IMR-90 (cell line): ENCODE measurements at regions not wholly inside any gene's neighbourhood (a gene's known extent, or its start where the extent isn't known, plus 50 kb on each side); places are given as distances from the start of the nearest gene placed in this dataset.

Experiments used
- ATAC-seq: fragments of 200-7000 bp; cut with Tn5 transposase; 2 replicates; pipeline ENCODE4 v1.9.1; 2020; ENCODE audit warnings: low read depth, mild to moderate bottlenecking, moderate library complexity
- BruUV-seq: library from RNA; stranded (reverse); fragments of 400-500 nt; replicated peaks from 2 replicates; lab custom pipeline; 2021; lab: Mats Ljungman, UMichigan
- CTCF ChIA-PET: fragments of 300-600 bp; formaldehyde crosslinking; extraction: SDS; loops from one replicate; lab custom pipeline; 2021; ENCODE audit warnings: antibody characterized with exemption; lab: Yijun Ruan, JAX
- POLR2A ChIA-PET: fragments of 300-600 bp; sonication (Branson Sonifier 250); formaldehyde crosslinking; loops from one replicate; lab custom pipeline; 2022; ENCODE audit warnings: antibody characterized with exemption; ENCODE audit not compliant: unreplicated experiment; lab: Charles Lee
- DNase-seq: peaks from one replicate; pipeline ENCODE4 v3.0.0; 2013
- H2AFZ ChIP-seq: replicated peaks from 2 replicates; pipeline ENCODE3; 2013; ENCODE audit warnings: low read length, mild to moderate bottlenecking; ENCODE audit not compliant: poor library complexity
- H2AK5ac ChIP-seq: 2 replicates; pipeline ENCODE4 v1.6.1; 2013; ENCODE audit warnings: low read depth, low read length, inconsistent platforms
- H2AK9ac ChIP-seq: replicated peaks from 2 replicates; pipeline ENCODE3; 2013; ENCODE audit warnings: mild to moderate bottlenecking, low read depth, low read length, moderate library complexity; ENCODE audit not compliant: poor library complexity
- H2BK120ac ChIP-seq: 2 replicates; pipeline ENCODE4 v1.6.1; 2013; ENCODE audit warnings: low read depth, low read length, inconsistent platforms
- H2BK15ac ChIP-seq: 3 replicates; pipeline ENCODE4 v1.6.1; 2013; ENCODE audit warnings: low read depth, low read length, inconsistent platforms
- H2BK20ac ChIP-seq: 2 replicates; pipeline ENCODE4 v1.6.1; 2013; ENCODE audit warnings: low read depth, mild to moderate bottlenecking, inconsistent platforms, low read length, moderate library complexity
- H2BK5ac ChIP-seq: 2 replicates; pipeline ENCODE4 v1.6.1; 2013; ENCODE audit warnings: mild to moderate bottlenecking, low read depth, low read length, inconsistent platforms; ENCODE audit not compliant: poor library complexity, severe bottlenecking
- H3K14ac ChIP-seq: replicated peaks from 2 replicates; pipeline ENCODE4 v1.6.1; 2013; ENCODE audit warnings: low read depth, low read length, inconsistent platforms
- H3K18ac ChIP-seq: 2 replicates; pipeline ENCODE4 v1.6.1; 2013; ENCODE audit warnings: low read depth, low read length, control low read depth
- H3K23ac ChIP-seq: 2 replicates; pipeline ENCODE4 v1.6.1; 2013; ENCODE audit warnings: low read depth, low read length, inconsistent platforms
- H3K27ac ChIP-seq: 2 replicates; pipeline ENCODE4 v1.5.1; 2013; ENCODE audit warnings: mild to moderate bottlenecking, control low read depth, low read length; ENCODE audit not compliant: insufficient read depth
- H3K27me3 ChIP-seq: 2 replicates; pipeline ENCODE4 v1.6.1; 2013; ENCODE audit warnings: low read length; ENCODE audit not compliant: control insufficient read depth, insufficient read depth
- H3K36me3 ChIP-seq: 2 replicates; pipeline ENCODE4 v1.6.1; 2013; ENCODE audit warnings: low read length, mixed read lengths; ENCODE audit not compliant: control insufficient read depth, insufficient read depth
- H3K4ac ChIP-seq: 2 replicates; pipeline ENCODE4 v1.6.1; 2013; ENCODE audit warnings: low read depth, low read length, inconsistent platforms
- H3K4me1 ChIP-seq: 2 replicates; pipeline ENCODE4 v1.6.1; 2013; ENCODE audit warnings: low read length, mixed read lengths; ENCODE audit not compliant: control insufficient read depth, insufficient read depth
- H3K4me2 ChIP-seq: 2 replicates; pipeline ENCODE4 v1.6.1; 2013; ENCODE audit warnings: low read depth, mild to moderate bottlenecking, control low read depth, low read length, moderate library complexity
- H3K4me3 ChIP-seq: 2 replicates; pipeline ENCODE4 v1.5.1; 2013; ENCODE audit warnings: low read depth, mild to moderate bottlenecking, control low read depth, low read length, moderate library complexity; ENCODE audit not compliant: insufficient read depth
- H3K56ac ChIP-seq: 2 replicates; pipeline ENCODE4 v1.6.1; 2013; ENCODE audit warnings: low read length, inconsistent platforms; ENCODE audit not compliant: insufficient read depth; ENCODE audit errors: extremely low read depth
- H3K79me1 ChIP-seq, 2 experiments: 2 replicates each; pipeline ENCODE4 v1.6.1; 2013; ENCODE audit warnings: low read length in 2 of 2, inconsistent platforms in 1 of 2, low read depth in 1 of 2
- H3K9ac ChIP-seq: 2 replicates; pipeline ENCODE4 v1.6.1; 2013; ENCODE audit warnings: low read depth, low read length, control low read depth
- H3K9me1 ChIP-seq: 2 replicates; pipeline ENCODE4 v1.6.1; 2013; ENCODE audit warnings: low read length, inconsistent platforms; ENCODE audit not compliant: insufficient read depth
- H3K9me3 ChIP-seq: 2 replicates; pipeline ENCODE4 v1.6.1; 2013; ENCODE audit warnings: low read length; ENCODE audit not compliant: control insufficient read depth, insufficient read depth
- H4K20me1 ChIP-seq: 2 replicates; pipeline ENCODE4 v1.6.1; 2013; ENCODE audit warnings: low read length, inconsistent platforms; ENCODE audit not compliant: insufficient read depth
- H4K5ac ChIP-seq: 2 replicates; pipeline ENCODE4 v1.6.1; 2013; ENCODE audit warnings: mild to moderate bottlenecking, low read depth, low read length, control low read depth
- H4K8ac ChIP-seq, 2 experiments: 2 replicates each; pipeline ENCODE4 v1.6.1; 2013; ENCODE audit warnings: low read depth in 2 of 2, low read length in 2 of 2, control low read depth in 1 of 2, inconsistent platforms in 1 of 2
- H4K91ac ChIP-seq: 2 replicates; pipeline ENCODE4 v1.6.1; 2013; ENCODE audit warnings: low read depth, low read length, inconsistent platforms; ENCODE audit not compliant: insufficient read depth
- BHLHE40 ChIP-seq: fragments of 150-350 bp; IDR thresholded peaks from 2 replicates; pipeline ENCODE4 v1.6.1; 2016; ENCODE audit warnings: mild to moderate bottlenecking, low read depth, low read length
- CHD1 ChIP-seq: IDR thresholded peaks from 2 replicates; pipeline ENCODE4 v1.6.1; 2012; ENCODE audit warnings: low read depth, low read length, improper control_type of control experiment
- CTCF ChIP-seq: conservative IDR thresholded peaks from 2 replicates; pipeline ENCODE4 v1.5.1; 2012; ENCODE audit warnings: mild to moderate bottlenecking, low read depth, low read length, improper control_type of control experiment
- NFE2L2 ChIP-seq: fragments of 150-350 bp; IDR thresholded peaks from 2 replicates; pipeline ENCODE4 v1.6.1; 2016; ENCODE audit warnings: low read depth, mild to moderate bottlenecking, low read length
- POLR2A ChIP-seq: IDR thresholded peaks from 2 replicates; pipeline ENCODE4 v1.6.1; 2012; ENCODE audit warnings: mild to moderate bottlenecking, low read depth, low read length
- RFX5 ChIP-seq: IDR thresholded peaks from 2 replicates; pipeline ENCODE4 v1.8.0; 2012; ENCODE audit warnings: low read depth, mild to moderate bottlenecking, low read length, moderate library complexity
- WGBS, 2 experiments: methylation state at CpG; one replicate each; pipeline versions ENCODE4 v1.1.5 to v1.1.7; 2013; ENCODE audit warnings: missing lambda C conversion rate in 2 of 2; ENCODE audit not compliant: insufficient read length in 1 of 2; ENCODE audit errors: extremely low coverage in 2 of 2; 5-methylcytosine and 5-hydroxymethylcytosine counted together
- dilution Hi-C: fragments of 300-500 bp; cut with HindIII; formaldehyde crosslinking; loops from one replicate; pipeline ENCODE4 v1.14.3; 2018; ENCODE audit warnings: low sequenced_read_pairs; ENCODE audit not compliant: unreplicated experiment
- in situ Hi-C: fragments of 300-500 bp; cut with MboI; formaldehyde crosslinking; loops from 3 replicates; pipeline ENCODE4 v1.14.3; 2019; ENCODE audit warnings: low sequenced_read_pairs, inconsistent platforms, mixed read lengths
- intact Hi-C: fragments of 100-400 bp; cut with micrococcal nuclease; formaldehyde crosslinking; loops from 2 replicates; pipeline ENCODE4 v1.10.0; 2022

DNA sequence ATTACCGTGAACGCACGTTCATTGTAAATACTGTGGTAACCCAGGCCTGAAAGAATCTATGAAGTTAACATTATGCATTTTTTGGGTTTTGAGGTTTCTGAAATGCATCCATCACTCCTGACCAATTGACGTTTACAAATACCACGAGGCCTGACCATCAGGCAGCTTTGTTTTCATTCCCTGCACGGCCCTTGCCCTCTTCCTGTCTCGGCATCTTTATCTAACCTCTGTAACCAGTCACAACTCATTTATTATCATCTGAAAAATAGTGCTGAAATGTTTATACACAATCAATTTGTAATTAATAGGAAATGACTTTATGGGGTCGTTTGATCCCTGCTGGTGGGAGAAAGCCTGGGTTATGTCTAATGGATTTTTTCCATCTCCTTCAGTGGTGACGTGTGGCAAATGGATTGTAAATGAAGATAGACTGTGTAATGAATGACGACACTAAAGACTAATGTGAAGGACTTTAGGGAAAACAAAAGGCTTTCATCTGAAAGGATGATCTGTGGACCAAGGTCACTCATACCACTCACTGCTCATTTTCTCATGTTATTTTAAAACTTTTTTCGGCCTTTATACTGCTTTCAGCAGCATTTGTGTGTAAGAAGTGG lies 102.7 kb upstream of the SORBS2 start:
- Histone ChIP-seq H2BK20ac (no peak overlapping the region), H3K9ac (no peak overlapping the region), H4K5ac (no peak overlapping the region), H3K14ac (no peak overlapping the region), H3K27me3 (peaks cover 55% of the 10 kb centered on the region), H3K4ac (no peak overlapping the region; the same call in 1 of the 2 replicates), H2AFZ (no peak overlapping the region), H2BK120ac (no peak overlapping the region), H2BK5ac (peak overlapping the region; percentile 15), H4K20me1 (no peaks in the 10 kb centered on the region), H3K56ac (no peak overlapping the region), H3K79me1 (no peaks in the 10 kb centered on the region), H3K9me1 (no peaks in the 10 kb centered on the region), H2AK5ac (no peak overlapping the region), H4K91ac (no peak overlapping the region), H2BK15ac (no peak overlapping the region), H3K18ac (no peak overlapping the region), H3K4me3 (no peak overlapping the region), H3K23ac (no peak overlapping the region), H3K4me2 (peak overlapping the region; percentile 48; the same call in 1 of the 2 replicates), H3K36me3 (no peaks in the 10 kb centered on the region), H3K27ac (no peak overlapping the region), H3K9me3 (peaks cover 11% of the 10 kb centered on the region), H3K4me1 (peaks cover 3% of the 10 kb centered on the region; the same call in 1 of the 2 replicates), H2AK9ac (no peak overlapping the region), H4K8ac (no peak overlapping the region)
- ChIA-PET POLR2A (no interaction called here), CTCF (interaction anchor here (1.0 kb wide), 1 partner anchor 16 kb away, joined by 3 read pairs; no protein-coding TSS in a partner anchor)
- BruUV-seq: no TSS peak
- in situ Hi-C loops (no loop called here), intact Hi-C loops (loop anchor here (2.0 kb wide), 1 partner anchor 76 kb away; no protein-coding TSS in a partner anchor), dilution Hi-C loops (no loop called here)
- DNase-seq: peak; percentile 82
- 0% methylated on average over 2 of the region's 11 CpGs; no CpG with 5 or more reads in 1 of the 2 experiments for WGBS, 2 experiments
- TF ChIP-seq NFE2L2: no peak
- no peak for TF ChIP-seq POLR2A
- no peak for TF ChIP-seq CTCF
- TF ChIP-seq CHD1: no peak
- TF ChIP-seq BHLHE40: peak; percentile 92
- no peak for TF ChIP-seq RFX5
- peak; percentile 87 for ATAC-seq
